H1 (cell line): ENCODE measurements at regions not wholly inside any gene's neighbourhood (a gene's known extent, or its start where the extent isn't known, plus 50 kb on each side); places are given as distances from the start of the nearest gene placed in this dataset.

Source experiments
- BCL11A ChIP-seq, 2 experiments: IDR thresholded peaks; one replicate each; pipeline ENCODE4 v1.6.1; 2011; ENCODE audit warnings: low read depth in 2 of 2, low read length in 2 of 2, mild to moderate bottlenecking in 2 of 2
- CEBPB ChIP-seq: IDR thresholded peaks from 2 replicates; pipeline ENCODE4 v1.6.1; 2012; ENCODE audit warnings: low read depth, low read length
- CHD1 ChIP-seq: IDR thresholded peaks from 2 replicates; pipeline ENCODE4 v1.6.1; 2012; ENCODE audit warnings: low read depth, low read length, improper control_type of control experiment
- CTCF ChIP-seq, 3 experiments: IDR thresholded peaks; 1 replicate in 2 of 3; 2 replicates in 1 of 3; pipeline versions ENCODE4 v1.5.1 to v1.6.1; 2011; ENCODE audit warnings: low read length in 3 of 3, mild to moderate bottlenecking in 3 of 3, inconsistent platforms in 2 of 3, low read depth in 1 of 3, moderate library complexity in 1 of 3; ENCODE audit not compliant: insufficient read depth in 1 of 3; ENCODE audit errors: control extremely low read depth in 1 of 3
- GABPA ChIP-seq: IDR thresholded peaks from 2 replicates; pipeline ENCODE4 v1.6.1; 2011; ENCODE audit warnings: mild to moderate bottlenecking, low read length, moderate library complexity, borderline replicate concordance; ENCODE audit not compliant: insufficient read depth
- MAX ChIP-seq: IDR thresholded peaks from 2 replicates; pipeline ENCODE4 v1.6.1; 2012; ENCODE audit warnings: inconsistent platforms
- POLR2AphosphoS5 ChIP-seq: IDR thresholded peaks from 2 replicates; pipeline ENCODE4 v1.6.1; 2011; ENCODE audit warnings: low read depth, low read length
- RBBP5 ChIP-seq: IDR thresholded peaks from 2 replicates; pipeline ENCODE4 v1.7.1; 2012; ENCODE audit warnings: low read depth, mild to moderate bottlenecking, inconsistent platforms, low read length, moderate library complexity, borderline replicate concordance
- RFX5 ChIP-seq: IDR thresholded peaks from 2 replicates; pipeline ENCODE4 v1.6.1; 2011; ENCODE audit warnings: low read depth, low read length, improper control_type of control experiment, borderline replicate concordance
- SIN3A ChIP-seq, 2 experiments: IDR thresholded peaks in 1 of 2; conservative IDR thresholded peaks in 1 of 2; 2 replicates each; pipeline ENCODE4 v1.6.1; 2011 to 2012; ENCODE audit warnings: low read length in 2 of 2, improper control_type of control experiment in 1 of 2, low read depth in 1 of 2, mild to moderate bottlenecking in 1 of 2
- SP1 ChIP-seq: IDR thresholded peaks from 2 replicates; pipeline ENCODE4 v1.6.1; 2011; ENCODE audit warnings: low read depth, low read length
- SP2 ChIP-seq: IDR thresholded peaks from 2 replicates; pipeline ENCODE4 v1.6.1; 2012; ENCODE audit warnings: mild to moderate bottlenecking, low read length, inconsistent platforms
- TCF12 ChIP-seq: IDR thresholded peaks from 2 replicates; pipeline ENCODE4 v1.6.1; 2011; ENCODE audit warnings: low read depth, mild to moderate bottlenecking, low read length
- YY1 ChIP-seq: IDR thresholded peaks from 2 replicates; pipeline ENCODE4 v1.6.1; 2011; ENCODE audit warnings: low read depth, mild to moderate bottlenecking, low read length

GRCh38 chr2:156708051-156708450, 271.9 kb downstream of the GPD2 start:
- TF ChIP-seq SP2 (no peak), CTCF (IDR thresholded peaks at IDR 0.05; ENCODE audit: control extremely low read depth in 1 of 3, insufficient read depth in 1 of 3, low read depth in 1 of 3, low read length in 3 of 3) (no peak), RFX5 (no peak), SP1 (no peak), SIN3A (conservative IDR thresholded peaks at IDR 0.05 in 1 of 2, IDR thresholded peaks at IDR 0.05 in 1 of 2; ENCODE audit: low read depth in 1 of 2, low read length in 2 of 2) (no peak), CHD1 (no peak), RBBP5 (no peak), TCF12 (no peak), CEBPB (no peak), GABPA (no peak), POLR2AphosphoS5 (no peak), MAX (no peak), BCL11A (IDR thresholded peaks at IDR 0.05; ENCODE audit: low read depth in 2 of 2, low read length in 2 of 2) (no peak), YY1 (no peak)
